ENCODE measurements at regions not wholly inside any gene's neighbourhood (a gene's known extent, or its start where the extent isn't known, plus 50 kb on each side); places are given as distances from the start of the nearest gene placed in this dataset.

- no peak for DNase-seq (ENCODE audit: low read depth in 4 of 6, low spot score in 6 of 6)
- no peaks in the 10 kb centered on the region for H3K27me3 ChIP-seq (ENCODE audit: control insufficient read depth, insufficient read depth, low read length)
- H3K4me1 ChIP-seq (ENCODE audit: control insufficient read depth, insufficient read depth, low read length) = no peaks in the 10 kb centered on the region
- no peaks in the 10 kb centered on the region for H3K9me3 ChIP-seq (ENCODE audit: control insufficient read depth, insufficient read depth, low read length)
- H3K27ac ChIP-seq (ENCODE audit: low read depth, low read length) = no peak overlapping the region
- 89% methylated on average over 3 of the region's 8 CpGs for WGBS (ENCODE audit: insufficient coverage)
- no peak overlapping the region for H3K4me3 ChIP-seq (ENCODE audit: low read depth, low read length)
- H3K36me3 ChIP-seq (ENCODE audit: control insufficient read depth, insufficient read depth, low read length) = no peaks in the 10 kb centered on the region
These were observed 1607.4 kb downstream of the C4orf33 start for GRCh38 chr4:130703211-130703935.

- H3K9me3 ChIP-seq (ENCODE audit: control insufficient read depth, insufficient read depth, low read length) = no peaks in the 10 kb centered on the region
- no peak for DNase-seq (ENCODE audit: low read depth in 4 of 6, low spot score in 6 of 6)
- H3K4me1 ChIP-seq (ENCODE audit: control insufficient read depth, insufficient read depth, low read length) = no peaks in the 10 kb centered on the region
- H3K27me3 ChIP-seq (ENCODE audit: control insufficient read depth, insufficient read depth, low read length) = no peaks in the 10 kb centered on the region
- no peak overlapping the region for H3K4me3 ChIP-seq (ENCODE audit: low read depth, low read length)
- no peaks in the 10 kb centered on the region for H3K36me3 ChIP-seq (ENCODE audit: control insufficient read depth, insufficient read depth, low read length)
- H3K27ac ChIP-seq (ENCODE audit: low read depth, low read length) = no peak overlapping the region
These were observed 1609.1 kb downstream of the C4orf33 start for GRCh38 chr4:130705023-130705422.

- Histone ChIP-seq H3K9me3 (ENCODE audit: control insufficient read depth, insufficient read depth, low read length) (no peaks in the 10 kb centered on the region), H3K4me1 (ENCODE audit: control insufficient read depth, insufficient read depth, low read length) (no peaks in the 10 kb centered on the region), H3K4me3 (ENCODE audit: low read depth, low read length) (no peak overlapping the region), H3K27me3 (ENCODE audit: control insufficient read depth, insufficient read depth, low read length) (no peaks in the 10 kb centered on the region), H3K36me3 (ENCODE audit: control insufficient read depth, insufficient read depth, low read length) (no peaks in the 10 kb centered on the region), H3K27ac (ENCODE audit: low read depth, low read length) (no peak overlapping the region)
- no CpG with 5 or more reads among the region's 1 CpG for WGBS (ENCODE audit: insufficient coverage)
- DNase-seq (ENCODE audit: low read depth in 4 of 6, low spot score in 6 of 6) = no peak
These were observed 1616.1 kb downstream of the C4orf33 start for GRCh38 chr4:130712038-130712437.

- WGBS (ENCODE audit: insufficient coverage) = 60% methylated on average over 1 of the region's 1 CpG
- Histone ChIP-seq H3K36me3 (ENCODE audit: control insufficient read depth, insufficient read depth, low read length) (no peaks in the 10 kb centered on the region), H3K9me3 (ENCODE audit: control insufficient read depth, insufficient read depth, low read length) (no peaks in the 10 kb centered on the region), H3K4me1 (ENCODE audit: control insufficient read depth, insufficient read depth, low read length) (no peaks in the 10 kb centered on the region), H3K4me3 (ENCODE audit: low read depth, low read length) (no peak overlapping the region), H3K27me3 (ENCODE audit: control insufficient read depth, insufficient read depth, low read length) (no peaks in the 10 kb centered on the region), H3K27ac (ENCODE audit: low read depth, low read length) (no peak overlapping the region)
- no peak for DNase-seq (ENCODE audit: low read depth in 4 of 6, low spot score in 6 of 6)
These were observed 1618.1 kb downstream of the C4orf33 start for GRCh38 chr4:130714006-130714405.

GRCh38 chr4:130722361-130722760, 1626.4 kb downstream of the C4orf33 start:
- no peaks in the 10 kb centered on the region for H3K9me3 ChIP-seq (ENCODE audit: control insufficient read depth, insufficient read depth, low read length)
- H3K27ac ChIP-seq (ENCODE audit: low read depth, low read length) = no peak overlapping the region
- H3K36me3 ChIP-seq (ENCODE audit: control insufficient read depth, insufficient read depth, low read length) = no peaks in the 10 kb centered on the region
- no peaks in the 10 kb centered on the region for H3K27me3 ChIP-seq (ENCODE audit: control insufficient read depth, insufficient read depth, low read length)
- no peak overlapping the region for H3K4me3 ChIP-seq (ENCODE audit: low read depth, low read length)
- DNase-seq (ENCODE audit: low read depth in 4 of 6, low spot score in 6 of 6) = no peak
- no peaks in the 10 kb centered on the region for H3K4me1 ChIP-seq (ENCODE audit: control insufficient read depth, insufficient read depth, low read length)

GRCh38 chr4:130736436-130737185, 1640.7 kb downstream of the C4orf33 start:
- Histone ChIP-seq H3K36me3 (ENCODE audit: control insufficient read depth, insufficient read depth, low read length) (no peaks in the 10 kb centered on the region), H3K9me3 (ENCODE audit: control insufficient read depth, insufficient read depth, low read length) (peaks cover 2% of the 10 kb centered on the region), H3K27me3 (ENCODE audit: control insufficient read depth, insufficient read depth, low read length) (no peaks in the 10 kb centered on the region), H3K27ac (ENCODE audit: low read depth, low read length) (no peak overlapping the region), H3K4me1 (ENCODE audit: control insufficient read depth, insufficient read depth, low read length) (no peaks in the 10 kb centered on the region), H3K4me3 (ENCODE audit: low read depth, low read length) (no peak overlapping the region)
- no peak for DNase-seq (ENCODE audit: low read depth in 4 of 6, low spot score in 6 of 6)
- 88% methylated on average over 7 of the region's 7 CpGs for WGBS (ENCODE audit: insufficient coverage)

- DNase-seq (ENCODE audit: low read depth in 4 of 6, low spot score in 6 of 6) = no peak
- 85% methylated on average over 3 of the region's 3 CpGs for WGBS (ENCODE audit: insufficient coverage)
- no peak overlapping the region for H3K4me3 ChIP-seq (ENCODE audit: low read depth, low read length)
- no peaks in the 10 kb centered on the region for H3K36me3 ChIP-seq (ENCODE audit: control insufficient read depth, insufficient read depth, low read length)
- H3K27ac ChIP-seq (ENCODE audit: low read depth, low read length) = no peak overlapping the region
- no peaks in the 10 kb centered on the region for H3K4me1 ChIP-seq (ENCODE audit: control insufficient read depth, insufficient read depth, low read length)
- peaks cover 2% of the 10 kb centered on the region for H3K9me3 ChIP-seq (ENCODE audit: control insufficient read depth, insufficient read depth, low read length)
- H3K27me3 ChIP-seq (ENCODE audit: control insufficient read depth, insufficient read depth, low read length) = no peaks in the 10 kb centered on the region
These were observed 1642.3 kb downstream of the C4orf33 start for GRCh38 chr4:130738233-130738632.

- WGBS (ENCODE audit: insufficient coverage) = no CpG with 5 or more reads among the region's 1 CpG
- no peaks in the 10 kb centered on the region for H3K27me3 ChIP-seq (ENCODE audit: control insufficient read depth, insufficient read depth, low read length)
- no peak overlapping the region for H3K4me3 ChIP-seq (ENCODE audit: low read depth, low read length)
- H3K36me3 ChIP-seq (ENCODE audit: control insufficient read depth, insufficient read depth, low read length) = no peaks in the 10 kb centered on the region
- DNase-seq (ENCODE audit: low read depth in 4 of 6, low spot score in 6 of 6) = peak in 5 of 6 donors; percentile 1 to 57 (median 4)
- no peaks in the 10 kb centered on the region for H3K4me1 ChIP-seq (ENCODE audit: control insufficient read depth, insufficient read depth, low read length)
- no peak overlapping the region for H3K27ac ChIP-seq (ENCODE audit: low read depth, low read length)
- no peaks in the 10 kb centered on the region for H3K9me3 ChIP-seq (ENCODE audit: control insufficient read depth, insufficient read depth, low read length)
These were observed 1651.9 kb downstream of the C4orf33 start for GRCh38 chr4:130747842-130748241.

- DNase-seq (ENCODE audit: low read depth in 4 of 6, low spot score in 6 of 6) = no peak
- 100% methylated on average over 1 of the region's 2 CpGs for WGBS (ENCODE audit: insufficient coverage)
- Histone ChIP-seq H3K27me3 (ENCODE audit: control insufficient read depth, insufficient read depth, low read length) (no peaks in the 10 kb centered on the region), H3K4me3 (ENCODE audit: low read depth, low read length) (no peak overlapping the region), H3K9me3 (ENCODE audit: control insufficient read depth, insufficient read depth, low read length) (no peaks in the 10 kb centered on the region), H3K36me3 (ENCODE audit: control insufficient read depth, insufficient read depth, low read length) (no peaks in the 10 kb centered on the region), H3K4me1 (ENCODE audit: control insufficient read depth, insufficient read depth, low read length) (no peaks in the 10 kb centered on the region), H3K27ac (ENCODE audit: low read depth, low read length) (no peak overlapping the region)
These were observed 1658.0 kb downstream of the C4orf33 start for GRCh38 chr4:130753926-130754325.

- no peak for DNase-seq (ENCODE audit: low read depth in 4 of 6, low spot score in 6 of 6)
- no peaks in the 10 kb centered on the region for H3K27me3 ChIP-seq (ENCODE audit: control insufficient read depth, insufficient read depth, low read length)
- no CpG with 5 or more reads among the region's 1 CpG for WGBS (ENCODE audit: insufficient coverage)
- no peaks in the 10 kb centered on the region for H3K36me3 ChIP-seq (ENCODE audit: control insufficient read depth, insufficient read depth, low read length)
- H3K4me1 ChIP-seq (ENCODE audit: control insufficient read depth, insufficient read depth, low read length) = no peaks in the 10 kb centered on the region
- H3K27ac ChIP-seq (ENCODE audit: low read depth, low read length) = no peak overlapping the region
- H3K4me3 ChIP-seq (ENCODE audit: low read depth, low read length) = no peak overlapping the region
- no peaks in the 10 kb centered on the region for H3K9me3 ChIP-seq (ENCODE audit: control insufficient read depth, insufficient read depth, low read length)
These were observed 1664.3 kb downstream of the C4orf33 start for GRCh38 chr4:130760246-130760645.

Measured in spinal cord (tissue), 9 donors.